ENCODE measurements at regions not wholly inside any gene's neighbourhood (a gene's known extent, or its start where the extent isn't known, plus 50 kb on each side); places are given as distances from the start of the nearest gene placed in this dataset.
"Not testable (repeated sequence)": the region's sequence is repeated elsewhere in the genome, so short reads cannot be mapped to it uniquely, and the experiment has no call there.

DNA sequence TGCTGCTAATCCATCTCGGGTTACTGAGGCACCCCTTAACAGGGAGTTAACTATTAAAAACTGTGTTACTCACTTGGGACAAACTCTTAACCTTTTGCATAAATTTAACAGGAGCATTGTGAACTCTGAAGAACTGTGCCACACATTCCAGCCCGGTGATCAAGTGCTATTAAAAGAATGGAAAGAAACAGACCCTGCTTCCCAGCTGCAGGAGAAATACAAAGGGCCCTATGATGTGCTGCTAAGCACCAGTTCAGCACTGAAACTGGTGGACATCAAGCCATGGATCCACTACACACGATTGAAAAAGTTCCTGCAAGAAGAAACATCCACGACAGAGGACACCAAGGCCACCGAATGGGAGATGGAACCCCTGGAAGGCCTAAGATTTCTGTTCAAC is 114.7 kb upstream of the PLCL2 start:
- no peaks in the 10 kb centered on the region for H3K27me3 ChIP-seq (ENCODE audit: insufficient read depth, low read length)
- H3K4me1 ChIP-seq (ENCODE audit: insufficient read depth, low read length) = peaks cover 3% of the 10 kb centered on the region
- H3K4me3 ChIP-seq (ENCODE audit: low read length) = no peak overlapping the region
- no peaks in the 10 kb centered on the region for H3K9me3 ChIP-seq (ENCODE audit: low read depth, low read length)

DNA sequence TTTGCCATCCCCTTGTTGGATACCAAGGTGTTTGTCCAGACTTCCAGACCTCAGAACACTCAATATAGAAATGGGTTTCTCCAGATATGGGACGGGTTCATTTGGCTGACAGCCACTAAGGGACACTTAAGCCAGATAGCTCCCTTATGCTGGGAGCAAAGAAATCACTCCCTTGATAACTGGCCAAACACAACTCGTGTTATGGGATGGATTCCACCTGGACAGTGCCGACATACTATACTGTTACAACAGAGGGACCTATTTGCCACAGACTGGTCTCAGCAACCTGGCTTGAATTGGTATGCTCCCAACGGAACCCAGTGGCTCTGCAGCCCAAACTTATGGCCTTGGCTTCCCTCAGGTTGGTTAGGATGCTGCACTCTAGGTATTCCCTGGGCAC is 114.0 kb upstream of the PLCL2 start:
- H3K27me3 ChIP-seq (ENCODE audit: insufficient read depth, low read length) = no peaks in the 10 kb centered on the region
- no peaks in the 10 kb centered on the region for H3K9me3 ChIP-seq (ENCODE audit: low read depth, low read length)
- no peak overlapping the region for H3K4me3 ChIP-seq (ENCODE audit: low read length)
- peaks cover 3% of the 10 kb centered on the region for H3K4me1 ChIP-seq (ENCODE audit: insufficient read depth, low read length)

DNA sequence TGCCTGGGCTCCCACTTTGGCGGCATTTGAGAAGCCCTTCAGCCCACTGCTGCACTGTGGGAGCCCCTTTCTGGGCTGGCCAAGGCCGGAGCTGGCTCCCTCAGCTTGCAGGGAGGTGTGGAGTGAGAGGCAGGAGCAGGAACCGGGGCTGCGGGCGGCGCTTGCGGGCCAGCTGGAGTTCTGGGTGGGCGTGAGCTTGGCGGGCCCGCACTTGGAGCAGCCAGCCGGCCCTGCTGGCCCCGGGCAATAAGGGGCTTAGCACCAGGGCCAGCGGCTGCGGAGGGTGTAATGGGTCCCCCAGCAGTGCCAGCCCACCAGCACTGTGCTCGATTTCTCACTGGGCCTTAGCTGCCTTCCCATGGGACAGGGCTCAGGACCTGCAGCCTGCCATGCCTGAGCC is 111.2 kb upstream of the PLCL2 start:
- not testable (repeated sequence) for H3K27me3 ChIP-seq (ENCODE audit: insufficient read depth, low read length); H3K4me3 ChIP-seq (ENCODE audit: low read length); H3K9me3 ChIP-seq (ENCODE audit: low read depth, low read length); H3K4me1 ChIP-seq (ENCODE audit: insufficient read depth, low read length)

DNA sequence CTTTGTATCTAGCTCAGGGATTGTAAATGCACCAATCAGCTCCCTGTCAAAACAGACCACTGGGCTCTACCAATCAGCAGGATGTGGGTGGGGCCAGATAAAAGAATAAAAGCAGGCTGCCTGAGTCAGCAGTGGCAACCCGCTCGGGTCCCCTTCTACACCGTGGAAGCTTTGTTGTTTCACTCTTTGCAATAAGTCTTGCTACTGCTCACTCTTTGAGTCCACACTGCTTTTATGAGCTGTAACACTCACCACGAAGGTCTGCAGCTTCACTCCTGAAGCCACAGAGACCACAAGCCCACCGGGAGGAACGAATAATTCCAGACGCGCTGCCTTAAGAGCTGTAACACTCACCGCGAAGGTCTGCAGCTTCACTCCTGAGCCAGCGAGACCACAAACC is 110.2 kb upstream of the PLCL2 start:
- H3K9me3 ChIP-seq (ENCODE audit: low read depth, low read length); H3K4me1 ChIP-seq (ENCODE audit: insufficient read depth, low read length); H3K4me3 ChIP-seq (ENCODE audit: low read length); H3K27me3 ChIP-seq (ENCODE audit: insufficient read depth, low read length): not testable (repeated sequence)

DNA sequence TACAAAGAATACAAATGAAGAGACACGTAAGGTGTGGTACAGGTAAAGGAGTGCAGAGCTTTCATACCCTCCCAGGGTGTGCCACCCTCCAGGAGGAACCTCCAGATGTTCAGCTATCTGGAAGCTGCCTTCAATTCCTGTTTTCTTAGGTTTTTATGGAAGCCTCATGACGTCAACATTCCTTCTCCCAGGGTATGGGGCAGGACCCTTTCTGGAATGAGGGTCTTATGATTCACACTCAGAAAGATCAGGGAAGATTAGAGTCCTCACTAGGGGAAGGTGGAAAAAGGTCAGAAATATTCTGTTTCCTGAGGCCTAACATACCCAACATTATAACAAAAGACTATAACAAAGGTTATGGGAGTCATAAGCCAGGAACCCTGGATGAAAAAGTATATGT is 99.8 kb upstream of the PLCL2 start:
- Histone ChIP-seq H3K9me3 (ENCODE audit: low read depth, low read length) (no peaks in the 10 kb centered on the region), H3K4me1 (ENCODE audit: insufficient read depth, low read length) (peaks cover 18% of the 10 kb centered on the region), H3K27me3 (ENCODE audit: insufficient read depth, low read length) (no peaks in the 10 kb centered on the region), H3K4me3 (ENCODE audit: low read length) (no peak overlapping the region)

DNA sequence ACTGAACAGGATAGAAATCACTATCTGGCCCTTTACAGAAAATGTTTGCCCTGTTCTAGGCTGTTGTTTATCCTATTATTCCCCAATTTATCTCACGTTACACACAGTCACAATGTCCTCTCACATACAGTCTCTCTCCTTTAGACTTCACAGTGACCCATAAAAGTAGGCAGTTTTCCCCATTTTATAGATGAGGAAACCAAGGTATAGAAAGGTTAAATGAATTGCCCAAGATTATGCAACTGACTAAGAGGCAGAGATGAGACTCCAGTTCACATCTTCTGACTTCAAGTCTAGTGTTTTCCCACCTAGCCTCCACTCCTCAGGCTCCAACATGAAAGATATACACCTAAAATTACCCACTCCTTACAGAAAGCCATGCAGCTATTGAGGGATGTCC is 99.3 kb upstream of the PLCL2 start:
- no peaks in the 10 kb centered on the region for H3K9me3 ChIP-seq (ENCODE audit: low read depth, low read length)
- H3K4me1 ChIP-seq (ENCODE audit: insufficient read depth, low read length) = peaks cover 21% of the 10 kb centered on the region
- no peak overlapping the region for H3K4me3 ChIP-seq (ENCODE audit: low read length)
- no peaks in the 10 kb centered on the region for H3K27me3 ChIP-seq (ENCODE audit: insufficient read depth, low read length)

DNA sequence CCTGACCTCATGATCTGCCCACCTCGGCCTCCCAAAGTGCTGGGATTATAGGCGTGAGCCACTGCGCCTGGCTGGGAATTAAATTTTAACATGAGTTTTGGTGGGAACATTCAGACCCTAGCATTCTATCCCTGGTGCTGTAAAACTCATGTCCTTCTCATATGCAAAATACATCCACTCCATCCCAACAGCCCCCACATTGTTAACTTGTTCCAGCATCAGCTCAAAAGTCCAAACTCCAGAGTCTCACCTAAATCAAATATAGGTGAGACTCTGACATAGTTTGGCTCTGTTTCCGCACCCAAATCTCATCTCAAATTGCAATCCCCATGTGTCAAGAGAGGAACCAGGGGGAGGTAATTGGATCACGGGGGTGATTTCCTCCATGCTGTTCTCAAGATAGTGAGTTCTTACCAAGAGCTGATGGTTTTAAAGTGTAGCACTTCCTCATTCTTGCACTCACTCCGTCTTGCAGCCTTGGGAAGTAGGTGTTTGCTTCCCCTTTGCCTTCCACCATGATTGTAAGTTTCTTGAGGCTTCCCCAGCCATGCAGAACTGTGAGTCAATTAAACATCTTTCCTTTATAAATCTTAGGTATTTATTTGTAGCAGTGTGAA is 96.2 kb upstream of the PLCL2 start:
- H3K4me1 ChIP-seq (ENCODE audit: insufficient read depth, low read length) = peaks cover 21% of the 10 kb centered on the region
- H3K4me3 ChIP-seq (ENCODE audit: low read length) = no peak overlapping the region

DNA sequence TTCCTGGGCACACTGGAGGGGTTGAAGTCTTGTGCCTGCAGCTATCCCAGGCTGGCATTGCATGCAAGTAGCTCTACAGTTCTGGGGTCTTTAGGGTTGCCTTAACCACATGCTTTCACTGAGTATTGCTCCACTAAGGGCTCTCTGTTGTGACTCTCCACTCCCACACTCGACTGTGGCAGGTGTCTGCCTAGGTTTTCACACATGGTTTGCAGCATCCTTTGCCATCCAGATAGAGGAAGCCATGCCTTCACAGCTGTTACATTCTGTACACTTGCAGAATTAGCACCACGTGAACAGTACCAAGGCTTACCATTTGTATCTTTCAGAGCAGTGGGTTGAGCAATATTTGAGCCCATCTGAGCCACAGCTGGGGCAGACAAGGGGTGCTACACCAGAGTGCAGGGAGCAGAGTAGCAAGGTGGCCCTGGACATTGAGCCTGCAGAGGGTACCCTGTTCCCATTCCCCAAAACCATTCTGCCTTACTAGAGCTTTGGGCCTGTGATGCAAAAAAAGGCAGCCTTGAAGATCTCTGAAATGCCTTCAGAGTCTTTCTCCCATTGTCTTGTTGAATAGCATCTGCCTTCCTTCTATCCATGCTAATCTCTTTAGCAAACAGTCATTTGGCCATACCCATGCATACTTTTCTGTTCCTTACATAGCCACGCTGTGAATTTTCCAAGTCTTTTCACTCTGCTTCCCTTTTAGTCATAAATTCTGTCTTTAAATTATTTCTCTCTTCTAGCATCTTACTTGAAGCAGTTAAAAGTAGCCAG is 95.2 kb upstream of the PLCL2 start:
- no peaks in the 10 kb centered on the region for H3K9me3 ChIP-seq (ENCODE audit: low read depth, low read length)
- H3K4me1 ChIP-seq (ENCODE audit: insufficient read depth, low read length) = peaks cover 21% of the 10 kb centered on the region
- no peaks in the 10 kb centered on the region for H3K27me3 ChIP-seq (ENCODE audit: insufficient read depth, low read length)

More for the DNA sequence above, 96.2 kb upstream of the PLCL2 start:
- Histone ChIP-seq H3K27me3 (ENCODE audit: insufficient read depth, low read length) (no peaks in the 10 kb centered on the region), H3K9me3 (ENCODE audit: low read depth, low read length) (no peaks in the 10 kb centered on the region)

DNA sequence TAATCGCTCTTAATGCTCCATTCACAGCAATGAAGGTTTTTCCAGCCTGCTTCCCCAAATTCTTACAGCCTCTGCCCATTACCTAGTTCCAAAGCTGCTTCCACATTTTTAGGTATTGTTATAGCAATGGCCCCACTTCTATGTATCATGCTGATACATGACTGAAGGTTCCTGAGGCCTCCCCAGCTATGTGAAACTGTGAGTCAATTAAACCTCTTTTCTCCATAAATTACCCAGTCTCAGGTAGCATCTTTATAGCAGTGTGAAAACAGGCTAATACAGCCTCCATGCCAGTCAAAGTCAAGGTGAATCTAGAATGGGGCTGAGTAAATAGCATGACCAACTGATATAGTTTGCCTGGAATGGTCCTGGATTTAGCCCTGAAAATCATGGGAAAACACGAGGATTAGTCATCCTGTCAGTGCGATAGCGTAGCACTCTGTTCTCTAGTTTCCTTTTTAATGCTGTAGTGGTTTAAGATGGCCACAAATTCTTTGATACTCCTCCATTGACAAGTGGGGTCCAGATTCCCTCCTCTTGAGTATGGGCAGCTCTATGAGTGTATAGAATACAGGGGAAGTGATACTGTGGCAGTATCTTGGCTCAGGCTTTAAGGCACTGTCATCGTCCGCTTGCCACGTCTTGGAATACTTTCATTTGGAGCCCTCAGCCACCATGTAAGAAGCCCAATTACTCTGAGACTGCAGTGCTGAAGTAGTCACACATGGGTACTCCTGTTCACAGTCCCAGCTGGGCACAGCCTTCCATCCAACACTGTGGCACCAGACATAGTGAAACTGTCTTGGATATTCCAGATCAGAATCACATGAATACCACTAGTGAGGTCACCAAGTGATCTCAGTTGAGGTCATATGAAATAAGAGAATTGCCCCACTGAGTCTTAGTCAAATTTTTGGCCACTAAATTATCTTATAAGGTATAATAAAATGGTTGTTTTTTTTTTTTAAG is 94.0 kb upstream of the PLCL2 start:
- no peaks in the 10 kb centered on the region for H3K9me3 ChIP-seq (ENCODE audit: low read depth, low read length)
- peaks cover 24% of the 10 kb centered on the region for H3K4me1 ChIP-seq (ENCODE audit: insufficient read depth, low read length)
- no peaks in the 10 kb centered on the region for H3K27me3 ChIP-seq (ENCODE audit: insufficient read depth, low read length)

More for the DNA sequence above, 95.2 kb upstream of the PLCL2 start:
- no peak overlapping the region for H3K4me3 ChIP-seq (ENCODE audit: low read length)

DNA sequence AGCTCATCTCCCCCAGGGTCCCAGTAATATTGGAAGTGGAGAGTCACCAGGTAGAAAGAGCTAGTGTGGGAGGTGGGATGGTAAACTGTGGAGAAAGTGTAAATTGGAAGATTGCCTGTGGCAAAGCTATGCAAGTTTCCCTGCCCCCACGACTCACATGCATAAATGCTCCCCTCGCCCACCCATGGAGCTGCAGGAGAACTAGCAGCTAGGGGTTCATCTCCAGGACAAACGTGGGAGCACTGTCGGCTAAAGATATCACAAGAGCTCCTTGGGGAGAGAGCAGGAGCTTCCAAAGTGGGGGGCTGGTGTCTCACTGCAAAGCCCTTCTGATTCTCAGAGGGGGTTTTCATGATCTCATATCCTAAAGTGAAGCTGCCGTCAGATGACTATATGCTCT is 91.4 kb upstream of the PLCL2 start:
- Histone ChIP-seq H3K27me3 (ENCODE audit: insufficient read depth, low read length) (no peaks in the 10 kb centered on the region), H3K9me3 (ENCODE audit: low read depth, low read length) (no peaks in the 10 kb centered on the region), H3K4me3 (ENCODE audit: low read length) (no peak overlapping the region), H3K4me1 (ENCODE audit: insufficient read depth, low read length) (peaks cover 33% of the 10 kb centered on the region)

More for the DNA sequence above, 94.0 kb upstream of the PLCL2 start:
- H3K4me3 ChIP-seq (ENCODE audit: low read length) = no peak overlapping the region

DNA sequence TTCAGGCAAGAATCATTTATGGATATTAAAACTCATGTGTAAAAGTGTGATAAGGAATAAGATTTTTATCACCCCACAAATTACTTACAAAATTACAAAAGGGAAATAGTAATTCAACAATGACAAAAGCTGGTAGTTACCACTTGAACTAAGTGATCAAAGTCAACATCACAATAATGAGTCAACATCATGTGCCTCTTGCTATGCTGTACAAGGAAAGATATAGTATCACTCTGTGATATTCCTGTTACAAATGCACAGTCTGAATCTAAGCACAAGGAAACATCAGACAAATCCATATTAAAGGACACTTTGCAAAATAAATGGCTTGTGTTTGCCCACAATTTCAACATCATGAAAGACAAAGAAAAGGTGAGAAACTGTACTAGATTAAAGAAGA is 90.5 kb upstream of the PLCL2 start:
- H3K4me1 ChIP-seq (ENCODE audit: insufficient read depth, low read length) = peaks cover 30% of the 10 kb centered on the region

DNA sequence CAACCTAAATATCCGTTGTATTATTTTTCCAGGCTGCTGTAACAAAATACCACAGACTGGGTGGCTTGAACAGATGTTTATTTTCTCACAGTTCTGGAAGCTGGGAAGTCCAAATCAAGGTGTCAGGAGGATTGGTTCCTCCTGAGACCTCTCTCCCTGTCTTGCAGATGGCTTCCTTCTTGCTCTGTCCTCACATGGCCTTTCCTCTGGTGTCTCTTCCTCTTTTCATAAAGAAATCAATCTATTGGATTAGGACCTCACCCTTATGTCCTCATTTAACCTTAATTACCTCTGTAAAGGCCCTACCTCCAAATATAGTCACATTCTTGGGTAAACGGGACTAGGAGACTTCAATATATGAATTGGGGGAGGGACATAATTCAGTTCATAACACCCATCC is 89.2 kb upstream of the PLCL2 start:
- Histone ChIP-seq H3K27me3 (ENCODE audit: insufficient read depth, low read length) (no peaks in the 10 kb centered on the region), H3K4me3 (ENCODE audit: low read length) (no peak overlapping the region), H3K9me3 (ENCODE audit: low read depth, low read length) (no peaks in the 10 kb centered on the region), H3K4me1 (ENCODE audit: insufficient read depth, low read length) (peaks cover 33% of the 10 kb centered on the region)

More for the DNA sequence above, 90.5 kb upstream of the PLCL2 start:
- H3K4me3 ChIP-seq (ENCODE audit: low read length) = no peak overlapping the region
- H3K27me3 ChIP-seq (ENCODE audit: insufficient read depth, low read length) = no peaks in the 10 kb centered on the region
- H3K9me3 ChIP-seq (ENCODE audit: low read depth, low read length) = no peaks in the 10 kb centered on the region

DNA sequence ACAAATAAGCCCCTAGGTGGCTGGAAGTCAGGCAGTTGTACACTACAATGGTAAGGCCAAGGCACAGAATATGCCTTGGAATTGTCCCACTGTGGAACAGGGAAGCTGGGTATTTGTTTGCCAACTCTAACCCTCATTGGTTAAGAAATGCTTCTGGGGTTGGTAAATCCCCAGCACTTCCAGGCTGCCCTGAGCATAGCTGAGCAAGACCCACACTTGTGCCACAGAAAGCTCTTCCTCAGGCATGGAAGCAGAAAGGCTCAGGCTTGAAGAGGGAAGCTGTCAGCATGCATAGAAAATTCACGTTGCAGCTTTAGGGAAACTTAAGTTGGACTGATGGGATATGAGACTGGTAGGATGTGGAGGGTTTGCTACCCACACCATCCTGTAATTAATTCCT is 86.9 kb upstream of the PLCL2 start:
- peaks cover 55% of the 10 kb centered on the region for H3K4me1 ChIP-seq (ENCODE audit: insufficient read depth, low read length)
- no peaks in the 10 kb centered on the region for H3K27me3 ChIP-seq (ENCODE audit: insufficient read depth, low read length)
- H3K4me3 ChIP-seq (ENCODE audit: low read length) = no peak overlapping the region
- H3K9me3 ChIP-seq (ENCODE audit: low read depth, low read length) = no peaks in the 10 kb centered on the region

DNA sequence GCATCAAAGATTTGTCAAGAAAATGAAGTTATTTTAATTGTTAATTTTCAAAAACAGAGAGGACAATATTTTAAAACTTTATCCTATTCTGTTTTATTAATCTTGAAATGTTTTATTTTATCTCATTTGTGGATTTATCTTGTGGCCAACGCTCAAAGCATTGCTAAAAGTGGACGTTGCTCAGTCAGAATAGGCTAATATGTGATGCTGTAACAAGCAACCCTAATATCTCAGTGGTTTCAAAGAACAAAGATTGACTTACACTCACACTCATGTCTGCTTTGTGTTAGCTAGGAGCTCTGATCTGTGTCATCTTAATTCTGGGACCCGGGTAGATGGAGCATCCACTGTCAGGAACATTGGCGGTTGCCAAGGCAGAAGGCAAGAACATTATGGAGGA is 86.0 kb upstream of the PLCL2 start:
- Histone ChIP-seq H3K27me3 (ENCODE audit: insufficient read depth, low read length) (no peaks in the 10 kb centered on the region), H3K4me3 (ENCODE audit: low read length) (no peak overlapping the region), H3K9me3 (ENCODE audit: low read depth, low read length) (no peaks in the 10 kb centered on the region), H3K4me1 (ENCODE audit: insufficient read depth, low read length) (peaks cover 58% of the 10 kb centered on the region)

DNA sequence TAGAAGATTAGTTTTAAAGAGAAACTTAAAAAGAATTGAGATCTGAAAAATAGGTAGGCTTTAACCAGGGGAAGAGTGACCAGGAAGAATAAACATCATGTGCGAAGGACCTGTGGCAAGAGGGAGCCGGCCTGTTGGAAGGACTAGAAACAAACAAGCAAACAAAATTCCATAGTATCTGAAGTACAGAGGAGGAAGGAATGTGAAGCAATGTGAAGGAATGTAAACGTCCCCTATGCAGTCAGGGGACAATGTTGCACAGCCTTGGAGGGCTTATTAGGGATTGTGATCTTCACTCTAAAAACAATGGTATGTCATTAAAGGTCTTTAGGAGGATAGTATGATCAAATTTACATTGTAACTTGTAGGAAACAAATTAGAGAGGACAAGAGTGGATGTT is 84.4 kb upstream of the PLCL2 start:
- Histone ChIP-seq H3K9me3 (ENCODE audit: low read depth, low read length) (no peaks in the 10 kb centered on the region), H3K4me1 (ENCODE audit: insufficient read depth, low read length) (peaks cover 58% of the 10 kb centered on the region), H3K27me3 (ENCODE audit: insufficient read depth, low read length) (no peaks in the 10 kb centered on the region), H3K4me3 (ENCODE audit: low read length) (no peak overlapping the region)

All from mononuclear cell (primary cell).